Spinal cord (tissue), 9 donors: ENCODE measurements at regions not wholly inside any gene's neighbourhood (a gene's known extent, or its start where the extent isn't known, plus 50 kb on each side); places are given as distances from the start of the nearest gene placed in this dataset.
"Not testable (repeated sequence)": the region's sequence is repeated elsewhere in the genome, so short reads cannot be mapped to it uniquely, and the experiment has no call there.

ENCODE experiments used
- DNase-seq, 6 donors: peaks; one replicate each; pipeline versions ENCODE4 v3.0.0 to v3.0.0-alpha.2; 2013 to 2015; ENCODE audit warnings: low spot score in 6 of 6, low read depth in 4 of 6
- H3K27ac ChIP-seq: one replicate; pipeline ENCODE4 v1.5.1; 2013; ENCODE audit warnings: low read depth, low read length, control low read depth
- H3K27me3 ChIP-seq: one replicate; pipeline ENCODE4 v1.6.1; 2013; ENCODE audit warnings: low read length; ENCODE audit not compliant: control insufficient read depth, insufficient read depth
- H3K36me3 ChIP-seq: one replicate; pipeline ENCODE4 v1.6.1; 2013; ENCODE audit warnings: low read length; ENCODE audit not compliant: control insufficient read depth, insufficient read depth
- H3K4me1 ChIP-seq: one replicate; pipeline ENCODE4 v1.6.1; 2013; ENCODE audit warnings: low read length; ENCODE audit not compliant: control insufficient read depth, insufficient read depth
- H3K4me3 ChIP-seq: one replicate; pipeline ENCODE4 v1.5.1; 2013; ENCODE audit warnings: low read depth, low read length, control low read depth
- H3K9me3 ChIP-seq: one replicate; pipeline ENCODE4 v1.6.1; 2013; ENCODE audit warnings: low read length; ENCODE audit not compliant: control insufficient read depth, insufficient read depth
- WGBS: methylation state at CpG from one replicate; pipeline ENCODE4 v1.1.5; 2013; ENCODE audit warnings: missing lambda C conversion rate; ENCODE audit not compliant: insufficient coverage; 5-methylcytosine and 5-hydroxymethylcytosine counted together
- donor health status: healthy.

DNA sequence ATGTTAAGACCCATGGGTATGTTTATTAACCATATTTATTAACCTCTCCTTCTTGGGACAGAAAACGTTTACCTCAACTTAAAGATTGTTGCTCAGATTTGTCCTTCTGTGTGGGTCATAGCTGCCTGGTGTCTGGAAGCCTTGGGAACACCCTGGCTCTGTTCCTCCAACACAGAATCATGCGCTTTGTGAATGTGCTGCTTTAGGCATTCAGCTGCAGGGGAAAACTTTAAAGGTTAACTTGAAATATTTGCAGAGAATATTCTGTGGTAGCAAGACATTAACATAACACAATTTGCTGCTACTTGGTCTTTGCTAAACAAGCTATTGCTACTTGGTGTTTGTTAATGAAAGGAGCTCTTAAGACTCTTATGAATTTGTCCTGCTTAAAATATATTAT, 50.5 kb upstream of the THOC3 start:
- not testable (repeated sequence) for H3K27ac ChIP-seq, H3K4me1 ChIP-seq, H3K36me3 ChIP-seq, H3K27me3 ChIP-seq, H3K4me3 ChIP-seq, DNase-seq, H3K9me3 ChIP-seq
- WGBS = no CpG with 5 or more reads among the region's 2 CpGs

DNA sequence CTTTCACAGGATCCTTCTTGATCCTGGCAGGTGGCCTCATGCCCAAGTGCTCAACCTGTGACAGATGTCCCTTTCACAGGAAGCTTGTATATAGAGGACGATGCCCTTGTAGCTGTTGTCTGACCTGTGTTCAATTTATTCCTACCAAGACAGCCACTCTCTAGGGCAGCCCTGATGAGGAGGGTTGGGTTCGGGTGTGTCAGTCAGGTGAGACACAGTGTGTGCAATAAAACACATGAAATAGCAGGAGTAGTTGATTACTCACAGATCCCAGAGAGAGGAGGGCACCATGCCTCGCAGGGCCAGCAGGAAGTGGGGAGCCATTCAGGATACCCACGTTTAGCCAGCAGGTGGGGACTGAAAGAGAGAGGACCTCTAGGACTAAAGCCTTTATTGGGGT, 52.7 kb upstream of the THOC3 start:
- not testable (repeated sequence) for H3K27ac ChIP-seq, H3K4me3 ChIP-seq
- WGBS = no CpG with 5 or more reads among the region's 4 CpGs

DNA sequence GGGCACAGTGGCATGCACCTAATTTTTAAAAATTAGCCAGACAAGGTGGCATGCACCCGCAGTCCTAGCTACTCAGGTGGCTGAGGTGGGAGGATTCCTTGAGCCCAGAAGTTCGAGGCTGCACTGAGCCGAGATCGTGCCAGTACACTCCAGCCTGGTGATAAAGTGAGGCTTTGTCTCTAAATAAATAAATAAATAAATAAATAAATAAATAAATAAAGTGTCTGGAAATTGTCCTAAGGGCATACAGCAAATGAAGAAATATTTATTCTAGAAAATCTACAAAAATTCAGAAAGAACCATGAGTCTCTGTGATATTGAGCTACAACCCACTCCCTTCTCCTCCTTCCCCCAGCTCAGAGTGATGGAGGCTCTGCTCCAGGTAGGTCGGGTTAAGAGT, 55.4 kb upstream of the THOC3 start:
- DNase-seq, H3K4me1 ChIP-seq, H3K4me3 ChIP-seq, H3K36me3 ChIP-seq, H3K27me3 ChIP-seq, H3K27ac ChIP-seq, H3K9me3 ChIP-seq: not testable (repeated sequence)
- no CpG with 5 or more reads among the region's 5 CpGs for WGBS

More for the DNA sequence above, 52.7 kb upstream of the THOC3 start:
- not testable (repeated sequence) for H3K27me3 ChIP-seq, H3K9me3 ChIP-seq, H3K36me3 ChIP-seq, DNase-seq, H3K4me1 ChIP-seq

DNA sequence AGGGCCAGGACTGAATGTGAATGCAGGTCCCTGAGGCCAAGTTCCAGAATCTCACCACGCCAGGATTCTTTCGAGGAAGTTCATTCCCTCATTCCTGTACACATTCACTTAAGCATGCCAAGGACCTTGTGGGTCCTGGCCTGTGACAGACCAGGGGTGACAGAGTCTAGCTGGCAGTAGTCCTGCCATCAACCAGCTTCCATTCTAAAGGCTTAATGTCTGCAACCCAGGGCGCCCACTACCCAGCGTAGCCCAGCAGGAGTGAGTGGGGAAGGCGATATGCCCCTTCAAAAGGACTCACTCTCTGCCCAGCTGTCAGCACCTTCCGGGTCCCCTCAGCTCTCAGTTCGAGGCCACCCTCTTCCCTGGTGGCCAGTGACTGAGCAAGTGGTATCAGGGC, 61.3 kb upstream of the THOC3 start:
- not testable (repeated sequence) for H3K4me1 ChIP-seq, H3K36me3 ChIP-seq, DNase-seq, H3K9me3 ChIP-seq, H3K27me3 ChIP-seq, H3K4me3 ChIP-seq, H3K27ac ChIP-seq
- WGBS = no CpG with 5 or more reads among the region's 7 CpGs

DNA sequence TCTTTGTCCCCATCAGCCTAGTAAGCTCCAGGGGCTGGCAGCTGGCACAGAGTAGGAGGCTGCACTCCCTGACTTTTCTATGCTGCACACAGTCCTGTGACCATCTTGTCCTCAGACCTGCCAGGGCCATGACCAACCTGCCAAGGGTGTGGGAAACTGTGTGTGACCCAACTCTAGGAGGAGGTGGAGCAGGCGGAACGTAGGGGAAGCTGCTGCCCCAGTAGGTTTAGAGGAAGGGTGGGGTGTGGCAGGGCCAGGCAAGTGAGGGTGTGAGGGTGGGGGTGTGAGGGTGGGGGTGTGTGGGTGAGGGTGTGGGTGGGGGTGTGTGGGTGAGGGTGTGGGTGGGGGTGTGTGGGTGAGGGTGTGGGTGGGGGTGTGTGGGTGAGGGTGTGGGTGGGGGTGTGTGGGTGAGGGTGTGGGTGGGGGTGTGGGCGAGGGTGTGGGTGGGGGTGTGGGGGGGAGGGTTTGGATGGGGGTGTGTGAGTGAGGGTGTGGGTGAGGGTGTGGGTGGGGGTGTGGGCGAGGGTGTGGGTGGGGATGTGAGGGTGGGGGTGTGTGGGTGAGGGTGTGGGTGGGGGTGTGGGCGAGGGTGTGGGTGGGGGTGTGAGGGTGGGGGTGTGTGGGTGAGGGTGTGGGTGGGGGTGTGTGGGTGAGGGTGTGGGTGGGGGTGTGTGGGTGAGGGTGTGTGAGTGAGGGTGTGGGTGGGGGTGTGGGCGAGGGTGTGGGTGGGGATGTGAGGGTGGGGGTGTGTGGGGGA, 62.4 kb upstream of the THOC3 start:
- H3K36me3 ChIP-seq, H3K27ac ChIP-seq, H3K4me1 ChIP-seq, DNase-seq, H3K27me3 ChIP-seq, H3K9me3 ChIP-seq, H3K4me3 ChIP-seq: not testable (repeated sequence)
- no CpG with 5 or more reads among the region's 6 CpGs for WGBS

DNA sequence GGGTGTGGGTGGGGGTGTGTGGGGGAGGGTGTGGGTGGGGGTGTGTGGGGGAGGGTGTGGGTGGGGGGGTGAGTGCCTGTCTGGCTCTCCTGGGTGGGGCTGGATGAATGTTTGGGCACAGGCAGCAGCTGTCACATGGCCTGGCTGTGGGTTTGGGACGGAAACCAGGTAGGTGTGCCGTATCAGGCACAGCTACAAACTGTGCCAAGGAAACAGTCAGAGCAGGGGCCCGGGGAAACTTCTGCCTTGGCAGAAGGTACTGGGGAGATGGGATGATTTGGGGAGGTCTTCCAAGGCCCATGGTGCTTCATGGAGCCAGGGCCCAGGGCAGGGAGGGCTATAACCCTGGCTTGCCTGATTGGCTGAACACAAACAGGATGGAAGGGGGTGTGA, 63.0 kb upstream of the THOC3 start:
- no CpG with 5 or more reads among the region's 3 CpGs for WGBS
- H3K9me3 ChIP-seq, H3K4me3 ChIP-seq, H3K4me1 ChIP-seq, H3K27ac ChIP-seq, H3K27me3 ChIP-seq, H3K36me3 ChIP-seq, DNase-seq: not testable (repeated sequence)

DNA sequence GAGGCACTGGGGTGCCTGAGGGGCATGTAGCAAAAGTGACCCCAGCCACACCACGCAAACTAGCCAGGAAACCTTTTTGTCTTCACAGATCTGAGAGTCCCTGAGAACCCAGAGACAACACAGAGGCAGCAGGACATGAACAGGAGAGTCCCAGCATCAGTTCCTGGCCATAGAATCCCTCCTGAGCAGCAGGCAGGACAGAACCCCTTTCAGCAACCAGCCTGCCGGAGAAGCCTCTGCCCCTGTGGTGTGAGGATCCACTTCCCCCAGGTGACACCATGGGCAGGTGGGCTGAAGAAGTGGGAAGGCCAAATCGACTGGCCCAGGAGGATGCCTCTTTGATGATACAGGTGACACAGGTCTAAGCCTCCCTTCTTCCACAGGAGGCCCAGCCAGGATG, 65.1 kb upstream of the THOC3 start:
- not testable (repeated sequence) for DNase-seq, H3K4me3 ChIP-seq, H3K36me3 ChIP-seq, H3K27me3 ChIP-seq, H3K4me1 ChIP-seq, H3K9me3 ChIP-seq, H3K27ac ChIP-seq
- WGBS = no CpG with 5 or more reads among the region's 3 CpGs

DNA sequence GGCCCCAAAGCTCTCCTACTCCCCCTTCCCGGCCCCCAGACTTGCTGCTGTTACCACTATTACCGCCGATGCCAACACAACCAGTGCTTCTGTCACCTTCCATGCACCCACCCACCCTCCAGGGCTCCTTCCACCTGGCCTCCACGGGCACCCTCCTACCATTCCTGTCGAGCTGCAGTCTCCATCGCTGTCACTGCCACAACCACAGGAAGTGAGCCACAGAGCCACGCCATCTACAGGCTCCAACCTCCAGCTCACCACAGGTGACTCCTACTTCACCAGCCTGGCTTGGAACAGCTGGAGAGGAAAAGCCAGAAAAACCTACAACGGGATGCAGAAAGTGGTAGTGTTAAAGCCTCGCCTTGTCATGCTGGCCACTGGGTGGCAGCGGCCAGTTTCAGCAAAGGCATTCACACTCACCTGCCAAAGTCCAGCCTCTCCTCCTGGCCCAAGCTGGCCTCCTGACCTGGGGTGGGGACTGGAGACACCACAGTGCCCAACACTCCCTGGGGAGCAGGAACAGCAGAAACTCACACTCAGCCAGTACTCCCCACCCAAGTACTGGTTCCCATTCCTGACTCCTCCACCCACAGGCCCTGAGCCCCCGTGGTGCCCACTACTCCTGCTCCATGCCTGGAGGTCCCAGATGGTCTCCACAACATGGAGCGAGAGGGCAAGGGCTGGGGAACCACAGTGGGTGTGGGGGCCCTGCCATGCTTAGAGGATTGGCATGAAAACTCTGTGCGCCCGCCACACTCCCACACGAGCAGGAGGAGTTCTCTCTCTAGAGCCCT, 66.5 kb upstream of the THOC3 start:
- 94% methylated on average over 3 of the region's 15 CpGs for WGBS
- DNase-seq, H3K4me1 ChIP-seq, H3K4me3 ChIP-seq, H3K27ac ChIP-seq, H3K27me3 ChIP-seq, H3K9me3 ChIP-seq, H3K36me3 ChIP-seq: not testable (repeated sequence)

DNA sequence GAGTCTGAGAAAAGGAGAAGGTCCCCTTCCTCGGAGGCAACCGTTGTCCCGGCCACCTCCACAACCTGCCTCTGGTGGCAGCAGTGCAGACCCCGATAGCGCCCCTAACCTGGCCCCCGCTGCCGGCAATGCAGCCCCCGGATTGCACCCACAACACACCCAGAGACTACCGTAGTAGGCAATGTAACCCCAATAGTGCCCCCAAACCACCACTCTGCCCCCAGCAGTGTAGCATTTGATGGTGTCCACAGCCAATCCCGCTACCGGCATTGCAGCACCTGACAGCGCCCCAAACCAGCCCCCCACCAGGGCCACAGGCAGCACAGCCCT, 67.1 kb upstream of the THOC3 start:
- H3K4me3 ChIP-seq = not testable (repeated sequence)

DNA sequence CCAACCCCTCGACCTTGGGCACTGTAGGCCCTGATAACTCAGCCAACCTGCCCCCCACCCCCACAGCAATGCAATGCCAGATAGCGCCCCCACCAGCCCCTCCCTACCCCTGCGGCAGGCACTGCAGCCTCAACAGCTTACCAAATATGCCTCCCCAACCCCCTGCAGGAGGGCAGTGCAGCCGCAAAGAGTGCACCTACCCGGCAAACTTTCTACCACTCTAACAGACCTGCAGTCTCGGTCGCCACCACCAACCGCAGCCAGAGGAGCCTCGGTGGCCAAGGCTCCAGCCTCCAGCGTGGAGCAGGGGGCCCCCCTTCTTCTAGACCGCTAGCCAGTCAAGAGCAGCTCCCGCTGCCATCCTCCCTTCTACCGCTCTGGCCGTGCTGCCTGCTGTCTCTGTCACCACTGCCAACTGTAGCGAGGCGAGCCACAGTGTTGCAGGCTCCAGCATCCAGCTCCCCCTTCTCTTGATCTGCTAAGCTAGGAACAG, 67.7 kb upstream of the THOC3 start:
- H3K27ac ChIP-seq, H3K9me3 ChIP-seq, H3K4me3 ChIP-seq, H3K4me1 ChIP-seq, H3K36me3 ChIP-seq, DNase-seq, H3K27me3 ChIP-seq: not testable (repeated sequence)
- WGBS = 93% methylated on average over 2 of the region's 16 CpGs

More for the DNA sequence above, 67.1 kb upstream of the THOC3 start:
- not testable (repeated sequence) for DNase-seq, H3K9me3 ChIP-seq, H3K27me3 ChIP-seq, H3K27ac ChIP-seq, H3K36me3 ChIP-seq, H3K4me1 ChIP-seq
- WGBS = no CpG with 5 or more reads among the region's 12 CpGs
